ENCODE measurements at regions not wholly inside any gene's neighbourhood (a gene's known extent, or its start where the extent isn't known, plus 50 kb on each side); places are given as distances from the start of the nearest gene placed in this dataset.

GRCh38 chr1:37149296-37149695, 115.0 kb upstream of the GRIK3 start:
- TF ChIP-seq POLR2A (IDR thresholded peaks at IDR 0.05) (no peak), CTCF (IDR thresholded peaks at IDR 0.05) (no peak)
